ENCODE measurements at regions not wholly inside any gene's neighbourhood (a gene's known extent, or its start where the extent isn't known, plus 50 kb on each side); places are given as distances from the start of the nearest gene placed in this dataset.

- Histone ChIP-seq H3K4me1 (no peaks in the 10 kb centered on the region), H3K36me3 (no peaks in the 10 kb centered on the region), H3K27me3 (peaks cover 0 to 27% (median 0%) of the 10 kb centered on the region in 9 donors), H3K27ac (no peak overlapping the region), H3K4me3 (no peak overlapping the region), H3K9me3 (peaks cover 0 to 10% (median 2%) of the 10 kb centered on the region in 12 donors)
- DNase-seq (no peak), ATAC-seq (no peak)
- intact Hi-C loops (cut with DNase I), result loop anchor here in 1 of 10 donors (10.0 kb wide), 1 partner anchor 63 kb away; no protein-coding TSS in a partner anchor
- TF ChIP-seq CTCF (IDR thresholded peaks at IDR 0.05) (no peak), POLR2A (IDR thresholded peaks at IDR 0.05) (no peak)
- 66 to 83% (median 77%) methylated on average over 5 of the region's 5 CpGs for WGBS, 4 donors
Measured at GRCh38 chr1:3971981-3972380, 71.9 kb upstream of the C1orf174 start.

DNA sequence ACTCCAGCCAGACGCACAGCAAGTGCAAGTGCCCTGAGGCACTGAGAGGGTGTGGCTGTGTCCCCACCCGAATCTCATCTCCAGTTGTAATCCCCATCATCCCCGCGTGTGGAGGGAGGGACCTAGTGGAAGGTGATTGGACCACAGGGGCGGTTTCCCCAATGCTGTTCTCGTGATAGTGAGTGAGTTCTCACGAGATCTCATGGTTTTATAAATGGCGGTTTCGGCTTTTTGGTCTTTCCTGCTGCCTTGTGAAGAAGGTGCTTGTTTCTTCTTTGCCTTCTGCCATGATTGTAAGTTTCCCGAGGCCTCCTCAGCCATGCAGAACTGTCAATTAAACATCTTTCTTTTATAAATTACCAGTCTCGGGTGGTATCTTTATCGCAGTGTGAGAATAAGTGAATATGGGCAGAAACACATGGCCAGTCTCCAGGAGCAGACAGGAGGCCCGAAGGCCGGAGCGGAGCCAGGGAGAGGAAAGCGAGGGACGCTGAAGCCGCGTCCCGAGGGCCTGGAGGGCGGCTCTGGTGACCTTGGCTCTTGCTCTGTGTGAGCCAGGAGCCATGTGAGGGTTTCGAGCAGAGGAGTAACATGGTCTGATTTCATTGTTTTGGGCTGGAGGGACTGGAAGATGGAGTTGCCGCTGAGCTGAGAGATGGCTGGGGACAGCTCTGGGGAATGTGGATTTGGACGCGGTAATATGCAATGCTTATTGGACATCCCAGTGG lies 76.0 kb upstream of the C1orf174 start:
- intact Hi-C loops (cut with DNase I), result loop anchor here in 1 of 10 donors (10.0 kb wide), 1 partner anchor 59 kb away; no protein-coding TSS in a partner anchor
- Histone ChIP-seq H3K4me1 (no peaks in the 10 kb centered on the region), H3K36me3 (no peaks in the 10 kb centered on the region), H3K27ac (no peak overlapping the region), H3K9me3 (no peaks in the 10 kb centered on the region), H3K4me3 (no peak overlapping the region), H3K27me3 (peaks cover 0 to 18% (median 0%) of the 10 kb centered on the region in 9 donors)
- DNase-seq (no peak), ATAC-seq (no peak)
- TF ChIP-seq POLR2A (IDR thresholded peaks at IDR 0.05), result no peak
- no peak for TF ChIP-seq CTCF (IDR thresholded peaks at IDR 0.05)
- 79 to 83% (median 81%) methylated on average over 25 of the region's 25 CpGs for WGBS, 4 donors

GRCh38 chr1:3976821-3977220 lies 76.7 kb upstream of the C1orf174 start:
- intact Hi-C loops (cut with DNase I), result loop anchor here in 1 of 10 donors (10.0 kb wide), 1 partner anchor 58 kb away; no protein-coding TSS in a partner anchor
- WGBS, 4 donors, result 85 to 92% (median 90%) methylated on average over 22 to 23 of the region's 23 CpGs
- Histone ChIP-seq H3K9me3 (no peaks in the 10 kb centered on the region), H3K4me3 (no peak overlapping the region), H3K27me3 (peaks cover 0 to 15% (median 0%) of the 10 kb centered on the region in 9 donors), H3K4me1 (no peaks in the 10 kb centered on the region), H3K36me3 (no peaks in the 10 kb centered on the region), H3K27ac (no peak overlapping the region)
- ATAC-seq, result no peak
- no peak for DNase-seq
- TF ChIP-seq CTCF (IDR thresholded peaks at IDR 0.05) (no peak), POLR2A (IDR thresholded peaks at IDR 0.05) (no peak)

DNA sequence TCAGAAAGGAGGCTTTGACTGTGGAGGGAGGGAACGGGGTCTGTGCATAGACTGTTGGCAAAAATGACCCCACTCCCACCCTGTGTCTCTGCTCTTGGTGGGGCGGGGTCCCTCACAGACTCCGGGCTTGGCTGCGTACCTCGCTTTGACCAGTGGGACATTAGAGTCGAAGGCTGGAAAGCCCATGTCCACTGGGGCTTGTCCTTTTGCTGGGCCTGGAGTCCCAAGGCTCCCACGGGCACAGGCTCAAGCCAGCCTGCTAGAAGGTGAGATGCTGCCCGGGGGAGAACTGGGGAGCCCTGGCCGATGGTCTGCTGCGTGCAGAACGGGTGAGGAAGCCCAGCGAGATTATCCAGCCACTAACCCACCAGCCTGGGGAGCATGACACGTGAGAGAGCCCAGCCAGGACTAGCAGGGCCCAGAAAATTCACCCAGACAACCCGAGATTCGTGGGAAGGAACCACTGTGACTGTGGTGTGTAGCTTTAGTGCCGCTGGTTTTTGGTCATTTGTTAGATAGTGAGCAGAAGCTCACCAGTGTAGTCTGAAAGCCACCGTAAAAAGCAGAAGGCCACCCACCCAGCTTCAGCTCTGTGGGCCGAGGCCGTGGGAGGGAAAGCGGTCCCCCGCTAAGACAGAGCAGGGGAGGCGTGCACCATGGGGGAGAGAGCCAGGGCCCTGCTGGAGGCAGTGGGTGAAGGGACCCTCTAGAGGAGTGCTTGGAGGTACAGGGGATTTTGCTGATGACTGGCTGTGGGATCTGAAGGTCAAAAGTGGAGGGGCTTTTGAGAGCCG lies 78.3 kb upstream of the C1orf174 start:
- intact Hi-C loops (cut with DNase I), result loop anchor here in 1 of 10 donors (10.0 kb wide), 1 partner anchor 56 kb away; no protein-coding TSS in a partner anchor
- whole genome bisulfite sequencing, 4 donors, result 81 to 83% (median 82%) methylated on average over 18 to 23 of the region's 23 CpGs

More for the DNA sequence above, 78.3 kb upstream of the C1orf174 start:
- TF ChIP-seq CTCF (IDR thresholded peaks at IDR 0.05) (no peak), POLR2A (IDR thresholded peaks at IDR 0.05) (no peak)
- Histone ChIP-seq H3K27me3 (peaks cover 0 to 11% (median 0%) of the 10 kb centered on the region in 9 donors), H3K4me1 (no peaks in the 10 kb centered on the region), H3K36me3 (no peaks in the 10 kb centered on the region), H3K4me3 (no peak overlapping the region), H3K27ac (no peak overlapping the region), H3K9me3 (no peaks in the 10 kb centered on the region)
- ATAC-seq (no peak), DNase-seq (no peak)
